ENCODE measurements at regions not wholly inside any gene's neighbourhood (a gene's known extent, or its start where the extent isn't known, plus 50 kb on each side); places are given as distances from the start of the nearest gene placed in this dataset.

- Histone ChIP-seq H2AK5ac (ENCODE audit: insufficient read length, low read length) (no peak overlapping the region), H3K23me2 (ENCODE audit: insufficient read length, low read depth, low read length, poor library complexity, severe bottlenecking) (no peaks in the 10 kb centered on the region), H3T11ph (ENCODE audit: low read length) (no peak overlapping the region), H3K9me3 (ENCODE audit: control insufficient read depth, low read depth, low read length) (no peaks in the 10 kb centered on the region), H2BK20ac (ENCODE audit: low read depth, low read length, poor library complexity, severe bottlenecking) (no peak overlapping the region), H3K27me3 (ENCODE audit: insufficient read depth, low read length) (no peaks in the 10 kb centered on the region), H3K79me1 (ENCODE audit: insufficient read depth, low read depth, low read length, poor library complexity, severe bottlenecking) (no peaks in the 10 kb centered on the region), H3K4me2 (ENCODE audit: insufficient read depth, insufficient read length, low read length) (no peak overlapping the region), H2BK15ac (ENCODE audit: low read depth, low read length) (no peak overlapping the region), H4K8ac (replicated peaks; ENCODE audit: insufficient read length, low read depth, low read length) (no peak overlapping the region), H3K79me2 (ENCODE audit: insufficient read depth, low read length) (no peaks in the 10 kb centered on the region), H3K4ac (ENCODE audit: low read depth, low read length) (no peak overlapping the region), H3K14ac (ENCODE audit: insufficient read depth, low read length) (no peak overlapping the region), H3K4me1 (ENCODE audit: insufficient read depth, low read length) (no peaks in the 10 kb centered on the region; the same call in 1 of the 2 replicates), H4K20me1 (ENCODE audit: control insufficient read depth, insufficient read depth, insufficient read length) (no peaks in the 10 kb centered on the region), H3K9ac (ENCODE audit: extremely low read depth, insufficient read length, low read length) (no peak overlapping the region), H2AFZ (ENCODE audit: low read length) (no peak overlapping the region), H4K5ac (ENCODE audit: insufficient read length, low read depth, low read length) (no peak overlapping the region), H2BK5ac (ENCODE audit: insufficient read length, low read length) (no peak overlapping the region), H3K27ac (ENCODE audit: insufficient read length, low read depth, low read length) (no peak overlapping the region), H3K56ac (ENCODE audit: insufficient read length, low read depth, low read length) (no peak overlapping the region), H3K23ac (ENCODE audit: insufficient read length, low read depth, low read length) (no peak overlapping the region), H2BK12ac (ENCODE audit: insufficient read length, low read depth, low read length) (no peak overlapping the region), H2BK120ac (ENCODE audit: low read depth, low read length, poor library complexity, severe bottlenecking) (no peak overlapping the region), H4K91ac (ENCODE audit: insufficient read length, low read depth, low read length) (no peak overlapping the region), H3K18ac (ENCODE audit: insufficient read length, low read depth, low read length) (no peak overlapping the region)
- Mint-ChIP-seq H3K4me3 (no peak overlapping the region), H3K27ac (peak overlapping the region; percentile 0 to 30 (median 9); a peak in 3 of 7 replicates), H3K4me1 (peaks cover 14 to 17% of the 10 kb centered on the region in 2 experiments), H3K36me3 (ENCODE audit: insufficient read depth in 1 of 3, low read depth in 3 of 3) (no peaks in the 10 kb centered on the region), H3K27me3 (ENCODE audit: low read depth) (no peaks in the 10 kb centered on the region), H3K9me3 (peaks cover 0 to 3% of the 10 kb centered on the region in 2 experiments; a peak in 1 of 5 replicates)
- no peak for TF ChIP-seq CTCF (conservative IDR thresholded peaks at IDR 0.05)
- no peak for DNase-seq
- no CpG with 5 or more reads among the region's 7 CpGs for WGBS (ENCODE audit: extremely low coverage, insufficient read length, low lambda C conversion rate)
Measured at GRCh38 chr12:77760271-77761025, 70.2 kb upstream of the NAV3 start.
